ENCODE measurements at regions not wholly inside any gene's neighbourhood (a gene's known extent, or its start where the extent isn't known, plus 50 kb on each side); places are given as distances from the start of the nearest gene placed in this dataset.
"Not testable (repeated sequence)": the region's sequence is repeated elsewhere in the genome, so short reads cannot be mapped to it uniquely, and the experiment has no call there.

GRCh38 chr18:40186677-40187076 is 1768.4 kb upstream of the PIK3C3 start:
- no peak for DNase-seq

- peak; percentile 53 for DNase-seq
These were observed 1775.1 kb upstream of the PIK3C3 start for GRCh38 chr18:40179729-40180461.

- no peak for DNase-seq
These were observed 1787.0 kb upstream of the PIK3C3 start for GRCh38 chr18:40168026-40168425.

GRCh38 chr18:40163254-40163653 is 1791.8 kb upstream of the PIK3C3 start:
- DNase-seq: no peak

- peak; percentile 52 for DNase-seq
These were observed 1794.7 kb upstream of the PIK3C3 start for GRCh38 chr18:40160361-40160760.

- DNase-seq: peak; percentile 97
These were observed 1795.7 kb upstream of the PIK3C3 start for GRCh38 chr18:40159141-40160017.

GRCh38 chr18:40157120-40157519 is 1797.9 kb upstream of the PIK3C3 start:
- DNase-seq: no peak

- no peak for DNase-seq
These were observed 1802.2 kb upstream of the PIK3C3 start for GRCh38 chr18:40152859-40153258.

GRCh38 chr18:40148960-40149359 is 1806.1 kb upstream of the PIK3C3 start:
- DNase-seq: peak; percentile 22

GRCh38 chr18:40133253-40133652 is 1821.8 kb upstream of the PIK3C3 start:
- peak; percentile 98 for DNase-seq

GRCh38 chr18:40132438-40132837 is 1822.6 kb upstream of the PIK3C3 start:
- not testable (repeated sequence) for DNase-seq

- no peak for DNase-seq
These were observed 1830.9 kb upstream of the PIK3C3 start for GRCh38 chr18:40124107-40124506.

GRCh38 chr18:40120796-40121391 is 1834.1 kb upstream of the PIK3C3 start:
- DNase-seq: peak; percentile 30

GRCh38 chr18:40120356-40120755 is 1834.7 kb upstream of the PIK3C3 start:
- DNase-seq: no peak

- DNase-seq: not testable (repeated sequence)
These were observed 1835.5 kb upstream of the PIK3C3 start for GRCh38 chr18:40119581-40119980.

- DNase-seq: no peak
These were observed 1844.6 kb upstream of the PIK3C3 start for GRCh38 chr18:40110455-40110854.

- peak; percentile 81 for DNase-seq
These were observed 1845.6 kb upstream of the PIK3C3 start for GRCh38 chr18:40109252-40110049.

GRCh38 chr18:40108596-40108995 is 1846.4 kb upstream of the PIK3C3 start:
- peak; percentile 50 for DNase-seq

- DNase-seq: no peak
These were observed 1852.1 kb upstream of the PIK3C3 start for GRCh38 chr18:40102903-40103302.

GRCh38 chr18:40099641-40100040 is 1855.4 kb upstream of the PIK3C3 start:
- DNase-seq: no peak

- no peak for DNase-seq
These were observed 1858.4 kb upstream of the PIK3C3 start for GRCh38 chr18:40096675-40097074.

- DNase-seq: no peak
These were observed 1860.6 kb upstream of the PIK3C3 start for GRCh38 chr18:40094441-40094840.

GRCh38 chr18:40088130-40088529 is 1866.9 kb upstream of the PIK3C3 start:
- no peak for DNase-seq

All from NCI-H146 (cell line).